PC-9 (cell line): ENCODE measurements at regions not wholly inside any gene's neighbourhood (a gene's known extent, or its start where the extent isn't known, plus 50 kb on each side); places are given as distances from the start of the nearest gene placed in this dataset.

Experiments used
- BruUV-seq: library from RNA; stranded (reverse); fragments of 400-500 nt; replicated peaks from 2 replicates; lab custom pipeline; 2021; lab: Mats Ljungman, UMichigan
- CTCF ChIA-PET: fragments of 300-600 bp; sonication (Branson Sonifier 250); formaldehyde crosslinking; loops from one replicate; lab custom pipeline; 2022; ENCODE audit warnings: antibody characterized with exemption; lab: Charles Lee
- POLR2A ChIA-PET: fragments of 300-600 bp; sonication (Branson Sonifier 250); formaldehyde crosslinking; loops from one replicate; lab custom pipeline; 2022; ENCODE audit warnings: antibody characterized with exemption; ENCODE audit not compliant: unreplicated experiment; lab: Charles Lee
- DNase-seq, 2 experiments: peaks; one replicate each; pipeline versions ENCODE4 v3.0.0 to v3.0.0-alpha.2; 2015 to 2022; ENCODE audit warnings: mixed read lengths in 1 of 2
- H2AFZ ChIP-seq: fragments of 200-600 bp; sonication (generic); 2 replicates; pipeline ENCODE4 v1.8.1; 2017; ENCODE audit warnings: antibody characterized with exemption
- H3F3A ChIP-seq: fragments of 200-600 bp; sonication (generic); 2 replicates; pipeline ENCODE4 v1.8.1; 2017; ENCODE audit warnings: antibody characterized with exemption, mild to moderate bottlenecking, low read depth; ENCODE audit not compliant: insufficient read depth
- H3K27ac ChIP-seq: fragments of 200-600 bp; sonication (generic); 2 replicates; pipeline ENCODE4 v1.6.1; 2016; ENCODE audit warnings: mixed run types
- H3K27me3 ChIP-seq: fragments of 200-600 bp; sonication (generic); 2 replicates; pipeline ENCODE4 v1.6.1; 2016; ENCODE audit warnings: low read depth, mixed run types; ENCODE audit not compliant: insufficient read depth
- H3K36me3 ChIP-seq: fragments of 200-600 bp; sonication (generic); 2 replicates; pipeline ENCODE4 v1.6.1; 2016; ENCODE audit warnings: low read depth, mixed run types
- H3K4me1 ChIP-seq: fragments of 200-600 bp; sonication (generic); replicated peaks from 2 replicates; pipeline ENCODE4 v1.6.1; 2016; ENCODE audit warnings: mixed run types; ENCODE audit not compliant: insufficient read depth
- H3K4me2 ChIP-seq: fragments of 200-600 bp; sonication (generic); 2 replicates; pipeline ENCODE4 v1.6.1; 2017; ENCODE audit warnings: mixed run types
- H3K4me3 ChIP-seq: fragments of 200-600 bp; sonication (generic); 2 replicates; pipeline ENCODE4 v1.6.1; 2016; ENCODE audit warnings: mixed run types
- H3K79me2 ChIP-seq: fragments of 200-600 bp; sonication (generic); 2 replicates; pipeline ENCODE4 v1.6.1; 2017; ENCODE audit warnings: low read depth, mixed run types
- H3K9me2 ChIP-seq: fragments of 200-600 bp; sonication (generic); 2 replicates; pipeline ENCODE4 v1.8.1; 2017; ENCODE audit warnings: mild to moderate bottlenecking; ENCODE audit not compliant: insufficient read depth
- H3K9me3 ChIP-seq: fragments of 200-600 bp; sonication (generic); 2 replicates; pipeline ENCODE4 v1.8.1; 2016; ENCODE audit warnings: low read depth; ENCODE audit not compliant: insufficient read depth
- H4K20me1 ChIP-seq: fragments of 200-600 bp; sonication (generic); 2 replicates; pipeline ENCODE4 v1.8.1; 2017; ENCODE audit not compliant: insufficient read depth
- CTCF ChIP-seq: fragments of 200-600 bp; sonication (generic); conservative IDR thresholded peaks from 2 replicates; pipeline ENCODE4 v1.6.1; 2017; ENCODE audit warnings: mixed run types, antibody characterized with exemption, mild to moderate bottlenecking, moderate library complexity
- EZH2 ChIP-seq: fragments of 200-600 bp; sonication (generic); IDR thresholded peaks from 2 replicates; pipeline ENCODE4 v1.8.0; 2017; ENCODE audit warnings: antibody characterized with exemption, low read depth
- intact Hi-C: fragments of 100-400 bp; cut with micrococcal nuclease; formaldehyde crosslinking; loops from one replicate; pipeline ENCODE4 v1.10.0; 2022; ENCODE audit not compliant: unreplicated experiment

GRCh38 chr12:3341594-3341993, 149.4 kb upstream of the PRMT8 start:
- Histone ChIP-seq H3K4me3 (no peak overlapping the region), H3K9me2 (no peaks in the 10 kb centered on the region), H3K9me3 (no peaks in the 10 kb centered on the region), H3K27me3 (peaks cover 88% of the 10 kb centered on the region), H3K79me2 (no peaks in the 10 kb centered on the region), H3F3A (no peaks in the 10 kb centered on the region), H3K4me2 (no peak overlapping the region), H4K20me1 (no peaks in the 10 kb centered on the region), H3K36me3 (no peaks in the 10 kb centered on the region), H2AFZ (no peak overlapping the region), H3K27ac (no peak overlapping the region), H3K4me1 (no peaks in the 10 kb centered on the region)
- TF ChIP-seq CTCF (no peak), EZH2 (no peak)
- CTCF ChIA-PET = no interaction called here
- no TSS peak for BruUV-seq
- no peak for DNase-seq
- intact Hi-C loops = no loop called here
- POLR2A ChIA-PET = no interaction called here

DNA sequence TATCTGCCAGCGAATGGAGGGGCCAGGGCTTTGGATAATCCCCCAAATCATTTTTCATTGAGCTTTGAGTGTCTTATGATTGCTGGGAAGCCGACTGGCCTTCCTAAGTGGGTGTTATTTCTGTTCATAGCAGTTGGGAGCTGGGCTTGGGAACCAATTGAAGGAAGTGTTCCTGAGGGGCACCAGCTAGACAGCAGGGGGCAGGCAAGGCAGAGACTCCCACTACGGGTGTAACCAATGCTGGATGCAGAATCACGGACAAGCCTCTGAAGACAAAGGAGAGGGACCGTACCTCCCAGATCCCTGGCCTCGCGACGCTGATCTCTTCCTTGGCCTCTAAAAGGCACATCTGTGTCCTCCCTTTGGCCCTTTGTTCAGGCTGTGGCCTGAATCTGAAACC, 149.0 kb upstream of the PRMT8 start:
- Histone ChIP-seq H3K36me3 (no peaks in the 10 kb centered on the region), H3K4me3 (no peak overlapping the region), H3K4me1 (no peaks in the 10 kb centered on the region), H2AFZ (no peak overlapping the region), H4K20me1 (no peaks in the 10 kb centered on the region), H3F3A (no peaks in the 10 kb centered on the region), H3K4me2 (no peak overlapping the region), H3K27ac (no peak overlapping the region), H3K9me2 (no peaks in the 10 kb centered on the region), H3K79me2 (no peaks in the 10 kb centered on the region), H3K9me3 (no peaks in the 10 kb centered on the region), H3K27me3 (peaks cover 87% of the 10 kb centered on the region)
- DNase-seq = no peak
- TF ChIP-seq CTCF = no peak
- no peak for TF ChIP-seq EZH2
- ChIA-PET POLR2A (no interaction called here), CTCF (no interaction called here)
- BruUV-seq = no TSS peak
- intact Hi-C loops = no loop called here

GRCh38 chr12:3348055-3348454, 142.9 kb upstream of the PRMT8 start:
- Histone ChIP-seq H3K27ac (no peak overlapping the region), H2AFZ (no peak overlapping the region), H3K4me1 (no peaks in the 10 kb centered on the region), H3K79me2 (no peaks in the 10 kb centered on the region), H3F3A (no peaks in the 10 kb centered on the region), H4K20me1 (no peaks in the 10 kb centered on the region), H3K4me2 (no peak overlapping the region), H3K4me3 (no peak overlapping the region), H3K36me3 (no peaks in the 10 kb centered on the region), H3K27me3 (peaks cover 87% of the 10 kb centered on the region), H3K9me2 (no peaks in the 10 kb centered on the region), H3K9me3 (no peaks in the 10 kb centered on the region)
- no TSS peak for BruUV-seq
- CTCF ChIA-PET = no interaction called here
- POLR2A ChIA-PET = no interaction called here
- no peak for DNase-seq
- no peak for TF ChIP-seq EZH2
- no peak for TF ChIP-seq CTCF
- intact Hi-C loops = no loop called here
